ENCODE measurements at regions not wholly inside any gene's neighbourhood (a gene's known extent, or its start where the extent isn't known, plus 50 kb on each side); places are given as distances from the start of the nearest gene placed in this dataset.

DNA sequence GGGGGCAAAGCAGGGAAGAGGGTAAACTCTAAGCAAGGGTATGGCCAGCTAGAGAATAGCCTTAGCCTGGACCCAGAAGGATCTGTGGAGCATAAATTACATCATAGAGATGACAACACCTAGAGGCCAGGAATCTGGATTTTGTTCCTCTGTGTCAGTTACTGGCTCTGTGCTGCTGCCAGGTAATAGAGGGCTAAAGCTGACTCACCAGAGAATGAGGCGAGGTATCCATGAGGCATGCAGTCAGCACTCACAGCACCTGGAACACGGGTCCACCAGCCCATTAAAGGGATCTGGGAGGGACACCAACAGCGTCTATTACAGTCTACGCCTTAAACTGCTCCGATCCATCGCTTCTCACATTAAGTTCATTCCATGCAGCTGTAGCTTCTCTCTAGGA, 74.9 kb upstream of the CMKLR1 start:
- CTCF ChIA-PET: no interaction called here
- Mint-ChIP-seq H3K4me1 (no peaks in the 10 kb centered on the region), H3K9me3 (ENCODE audit: low read depth) (peaks cover 2% of the 10 kb centered on the region), H3K27ac (no peak overlapping the region), H3K27me3 (peaks cover 8% of the 10 kb centered on the region), H3K36me3 (no peaks in the 10 kb centered on the region), H3K4me3 (no peak overlapping the region)
- DNase-seq: no peak
- no peak for ATAC-seq

DNA sequence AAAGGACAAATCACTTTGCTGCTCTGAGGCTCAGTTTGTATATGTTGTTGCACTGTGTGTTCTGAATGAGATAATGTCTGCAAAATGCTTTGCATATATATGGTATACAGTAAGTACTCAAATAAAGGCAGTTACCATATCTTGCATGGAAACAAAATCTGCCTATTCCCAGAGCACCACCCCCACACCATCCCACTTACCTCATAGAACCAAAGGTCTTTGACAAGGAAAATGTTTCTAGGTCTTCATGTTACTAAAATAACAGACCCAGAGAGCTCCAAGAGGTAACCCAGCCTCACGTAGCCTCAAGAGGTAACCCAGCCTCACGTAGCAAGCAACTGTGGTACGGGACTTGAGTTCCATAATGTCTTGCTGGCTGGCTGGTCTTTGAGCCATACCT, 71.6 kb upstream of the CMKLR1 start:
- Mint-ChIP-seq H3K4me1 (no peaks in the 10 kb centered on the region), H3K4me3 (no peak overlapping the region), H3K9me3 (ENCODE audit: low read depth) (no peaks in the 10 kb centered on the region), H3K36me3 (no peaks in the 10 kb centered on the region), H3K27me3 (peaks cover 8% of the 10 kb centered on the region), H3K27ac (no peak overlapping the region)
- ATAC-seq (no peak), DNase-seq (no peak)
- CTCF ChIA-PET: no interaction called here

DNA sequence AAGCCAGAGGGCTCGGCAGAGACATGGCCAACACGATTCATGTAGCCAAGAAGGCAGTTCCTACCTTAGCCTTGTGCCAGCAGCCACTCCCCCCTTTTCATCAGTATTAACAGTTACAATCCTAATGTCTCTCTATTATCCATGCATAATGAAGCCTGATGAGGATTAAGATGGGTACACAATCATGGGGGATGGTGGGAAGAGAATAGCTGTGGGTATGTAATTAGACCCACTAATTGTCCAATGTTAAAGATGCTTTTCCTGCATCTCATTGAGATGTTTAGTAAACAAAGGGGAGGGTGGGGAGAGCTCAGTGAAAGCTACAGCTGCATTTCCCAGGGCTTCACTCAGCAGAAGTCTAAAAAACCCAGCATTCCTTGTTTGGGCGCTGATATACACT, 70.4 kb upstream of the CMKLR1 start:
- no peak overlapping the region for H3K4me3 Mint-ChIP-seq
- DNase-seq (no peak), ATAC-seq (no peak)
- CTCF ChIA-PET: no interaction called here
- H3K36me3 Mint-ChIP-seq: no peaks in the 10 kb centered on the region
- peaks cover 10% of the 10 kb centered on the region for H3K27me3 Mint-ChIP-seq
- H3K4me1 Mint-ChIP-seq: no peaks in the 10 kb centered on the region
- H3K27ac Mint-ChIP-seq: no peak overlapping the region
- H3K9me3 Mint-ChIP-seq (ENCODE audit: low read depth): no peaks in the 10 kb centered on the region

DNA sequence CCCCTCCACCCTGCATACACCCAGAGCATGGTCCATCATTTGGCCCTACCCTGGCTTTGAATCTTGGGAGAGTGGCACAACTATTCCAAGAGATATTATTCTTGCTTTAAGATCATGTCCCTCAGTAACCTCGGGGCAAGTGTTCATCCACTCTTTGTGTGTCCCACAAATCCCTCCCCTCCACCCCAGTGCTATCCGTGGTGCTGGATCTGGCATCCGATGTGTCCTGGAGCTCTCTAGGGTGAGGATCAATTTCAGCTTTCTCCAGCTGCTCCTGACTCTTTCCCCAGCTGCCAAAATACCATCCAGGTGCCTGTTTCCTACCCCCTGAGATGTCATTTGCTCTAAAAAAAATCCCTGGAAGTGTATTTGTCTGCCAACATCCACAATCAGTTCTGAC, 64.8 kb upstream of the CMKLR1 start:
- no peaks in the 10 kb centered on the region for H3K9me3 Mint-ChIP-seq (ENCODE audit: low read depth)
- CTCF ChIA-PET: no interaction called here
- ATAC-seq (no peak), DNase-seq (no peak)
- no peak overlapping the region for H3K4me3 Mint-ChIP-seq
- H3K27ac Mint-ChIP-seq: no peak overlapping the region
- H3K4me1 Mint-ChIP-seq: no peaks in the 10 kb centered on the region
- H3K36me3 Mint-ChIP-seq: no peaks in the 10 kb centered on the region
- H3K27me3 Mint-ChIP-seq: peaks cover 7% of the 10 kb centered on the region

DNA sequence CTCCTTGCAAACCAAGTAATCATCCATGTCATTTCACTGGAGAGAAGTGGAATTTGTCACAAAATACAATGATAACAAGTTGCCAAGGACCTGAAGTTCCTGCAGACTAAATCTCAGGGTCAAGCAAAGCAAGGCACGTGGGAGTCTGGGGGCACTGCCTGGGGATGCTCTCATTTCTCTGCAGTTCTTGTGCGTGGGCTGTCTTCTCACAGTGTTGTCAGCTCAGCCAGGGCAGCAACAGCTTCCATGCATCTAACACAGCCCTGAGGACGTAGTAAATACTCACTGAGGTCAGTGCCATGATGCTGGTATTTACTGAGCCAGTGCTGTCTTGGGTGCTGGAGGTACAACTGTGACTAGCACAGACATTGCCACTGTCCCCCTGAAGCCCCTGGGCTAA, 62.9 kb upstream of the CMKLR1 start:
- Mint-ChIP-seq H3K9me3 (ENCODE audit: low read depth) (no peaks in the 10 kb centered on the region), H3K27ac (no peak overlapping the region), H3K4me1 (no peaks in the 10 kb centered on the region), H3K27me3 (peaks cover 8% of the 10 kb centered on the region), H3K4me3 (no peak overlapping the region), H3K36me3 (no peaks in the 10 kb centered on the region)
- CTCF ChIA-PET: no interaction called here
- no peak for DNase-seq
- no peak for ATAC-seq

DNA sequence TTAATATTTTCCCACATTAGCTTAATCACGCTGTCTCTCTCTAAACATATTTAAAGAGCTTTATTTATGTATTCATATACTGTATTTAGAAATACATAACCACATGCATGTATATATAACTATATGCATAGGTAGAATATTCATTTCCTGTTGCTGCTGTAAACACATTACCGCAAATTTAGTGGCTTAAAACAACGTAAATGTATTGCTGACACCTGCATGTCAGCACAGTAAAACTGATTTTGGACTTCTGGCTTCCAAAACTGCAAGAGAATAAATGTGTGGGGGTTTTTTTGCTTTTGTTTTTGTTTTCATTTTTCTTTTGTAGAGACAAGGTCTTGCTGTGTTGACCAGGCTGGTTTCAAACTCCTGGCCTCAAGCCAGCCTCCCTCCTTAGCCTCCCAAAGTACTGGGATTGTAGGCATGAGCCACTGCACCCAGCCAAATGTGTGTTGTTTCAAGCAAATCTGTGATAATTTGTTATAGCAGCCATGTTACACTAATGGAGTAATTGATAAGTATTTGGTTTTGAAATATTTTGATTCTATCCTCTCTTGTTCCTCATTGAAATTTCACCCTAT, 61.9 kb upstream of the CMKLR1 start:
- no peak overlapping the region for H3K27ac Mint-ChIP-seq
- no peak overlapping the region for H3K4me3 Mint-ChIP-seq
- CTCF ChIA-PET: no interaction called here
- H3K27me3 Mint-ChIP-seq: peaks cover 8% of the 10 kb centered on the region
- H3K36me3 Mint-ChIP-seq: no peaks in the 10 kb centered on the region
- H3K9me3 Mint-ChIP-seq (ENCODE audit: low read depth): no peaks in the 10 kb centered on the region
- ATAC-seq (no peak), DNase-seq (no peak)
- H3K4me1 Mint-ChIP-seq: no peaks in the 10 kb centered on the region

DNA sequence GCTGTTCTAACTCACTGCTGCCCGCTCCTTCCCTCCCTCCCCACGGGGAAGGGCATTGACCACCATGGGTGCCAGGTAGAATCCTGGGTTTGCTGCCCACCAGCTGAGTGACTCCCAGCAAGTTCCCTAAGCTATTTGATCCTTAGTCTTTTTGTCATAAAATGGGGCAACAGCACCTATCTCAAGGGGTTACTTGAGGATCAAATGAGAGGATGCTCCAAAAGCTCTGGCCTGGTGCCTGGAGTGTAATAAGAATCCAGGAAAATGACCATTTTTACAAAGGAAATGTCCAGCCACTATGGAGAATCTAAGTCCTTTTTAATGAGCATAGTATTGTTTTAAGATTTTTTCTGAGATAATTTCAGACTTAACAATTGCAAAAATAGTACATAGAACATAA, 61.4 kb upstream of the CMKLR1 start:
- H3K27ac Mint-ChIP-seq: no peak overlapping the region
- H3K36me3 Mint-ChIP-seq: no peaks in the 10 kb centered on the region
- CTCF ChIA-PET: no interaction called here
- no peaks in the 10 kb centered on the region for H3K4me1 Mint-ChIP-seq
- no peak for ATAC-seq
- no peak for DNase-seq
- no peak overlapping the region for H3K4me3 Mint-ChIP-seq
- no peaks in the 10 kb centered on the region for H3K9me3 Mint-ChIP-seq (ENCODE audit: low read depth)
- peaks cover 6% of the 10 kb centered on the region for H3K27me3 Mint-ChIP-seq

DNA sequence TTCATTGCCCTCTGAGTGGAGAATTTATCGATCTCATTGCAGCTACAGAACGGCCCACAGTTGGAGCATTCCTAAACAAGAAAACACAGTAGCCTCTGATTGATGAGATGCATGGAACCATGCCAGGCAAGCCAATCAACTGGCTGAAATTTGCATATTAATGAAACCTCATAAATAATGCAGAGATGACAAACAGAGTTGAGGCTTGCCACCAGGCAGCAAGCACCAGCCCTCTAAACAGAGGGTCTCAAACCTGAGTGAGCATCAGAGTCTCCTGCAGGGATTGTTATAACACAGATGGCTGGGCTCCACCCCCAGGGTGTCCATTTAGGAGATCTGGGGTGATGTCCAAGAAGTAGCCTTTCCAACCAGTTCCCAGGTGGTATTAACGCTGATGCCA, 60.9 kb upstream of the CMKLR1 start:
- no peak overlapping the region for H3K4me3 Mint-ChIP-seq
- H3K27me3 Mint-ChIP-seq: peaks cover 6% of the 10 kb centered on the region
- no peak for ATAC-seq
- no peak for DNase-seq
- no peak overlapping the region for H3K27ac Mint-ChIP-seq
- H3K36me3 Mint-ChIP-seq: no peaks in the 10 kb centered on the region
- CTCF ChIA-PET: no interaction called here
- no peaks in the 10 kb centered on the region for H3K4me1 Mint-ChIP-seq
- H3K9me3 Mint-ChIP-seq (ENCODE audit: low read depth): no peaks in the 10 kb centered on the region

DNA sequence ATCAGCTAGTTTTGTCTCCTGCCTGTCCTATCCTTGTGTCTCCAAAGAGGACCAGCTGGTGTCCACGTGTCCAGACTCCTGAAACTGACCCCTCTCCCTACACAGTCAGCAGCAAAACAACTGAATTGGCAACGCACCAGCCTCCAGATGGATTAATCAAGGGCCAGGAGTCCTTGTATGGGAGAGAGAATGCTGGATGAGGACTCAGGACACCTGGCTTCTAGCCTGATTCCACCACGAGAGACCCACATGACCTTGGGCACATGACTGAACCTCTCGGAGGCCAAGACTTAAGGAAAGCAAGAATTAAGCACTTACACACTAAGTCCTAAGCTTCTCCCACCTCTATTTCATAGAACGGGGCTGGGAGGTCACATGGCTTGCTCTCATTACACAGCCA, 60.4 kb upstream of the CMKLR1 start:
- Mint-ChIP-seq H3K27me3 (peaks cover 6% of the 10 kb centered on the region), H3K4me3 (no peak overlapping the region), H3K4me1 (no peaks in the 10 kb centered on the region), H3K36me3 (no peaks in the 10 kb centered on the region), H3K27ac (no peak overlapping the region), H3K9me3 (ENCODE audit: low read depth) (no peaks in the 10 kb centered on the region)
- ATAC-seq: no peak
- no peak for DNase-seq
- CTCF ChIA-PET: no interaction called here

DNA sequence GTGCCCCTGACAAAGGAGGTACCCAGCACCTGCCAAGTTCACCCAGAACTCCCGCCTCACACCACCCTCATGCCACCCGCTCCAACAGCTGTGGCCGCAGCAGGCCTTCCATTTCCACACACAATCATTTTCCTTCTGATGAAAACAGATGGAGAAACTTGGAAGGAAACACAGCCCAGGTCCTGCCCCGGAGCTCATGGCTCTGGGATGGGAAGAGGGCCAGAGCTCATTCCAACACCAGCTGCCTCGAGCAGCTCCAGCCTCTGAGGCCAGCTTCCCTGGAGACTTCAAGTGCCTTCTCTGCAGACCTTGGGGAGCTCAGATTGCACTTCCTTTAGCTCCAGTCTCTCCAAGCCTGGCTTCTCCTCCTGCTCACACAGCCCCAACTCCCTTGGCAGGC, 55.1 kb upstream of the CMKLR1 start:
- ATAC-seq (no peak), DNase-seq (no peak)
- CTCF ChIA-PET: no interaction called here
- no peaks in the 10 kb centered on the region for H3K36me3 Mint-ChIP-seq
- no peaks in the 10 kb centered on the region for H3K9me3 Mint-ChIP-seq (ENCODE audit: low read depth)
- H3K4me1 Mint-ChIP-seq: no peaks in the 10 kb centered on the region
- H3K27me3 Mint-ChIP-seq: peaks cover 3% of the 10 kb centered on the region
- H3K4me3 Mint-ChIP-seq: no peak overlapping the region
- no peak overlapping the region for H3K27ac Mint-ChIP-seq

DNA sequence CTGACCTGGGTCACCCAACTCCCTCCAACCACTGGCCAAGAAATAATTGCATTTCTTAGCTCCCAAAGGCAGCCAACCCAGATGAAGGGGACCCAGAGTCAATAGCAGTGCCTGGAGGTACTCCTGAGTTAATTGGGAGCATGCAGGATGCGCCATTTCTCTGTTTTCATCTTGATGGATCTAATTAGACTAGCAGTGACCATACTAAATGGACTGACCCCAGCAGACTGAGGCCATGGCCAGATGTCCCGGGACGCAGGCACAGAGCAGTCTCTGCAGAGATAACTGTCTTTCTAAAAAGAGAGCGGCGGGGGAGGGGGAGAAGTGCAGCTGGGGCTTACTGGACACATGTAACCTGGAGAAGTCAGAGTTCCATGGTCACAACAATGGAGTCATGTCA, 53.2 kb upstream of the CMKLR1 start:
- ATAC-seq (no peak), DNase-seq (no peak)
- no peak overlapping the region for H3K27ac Mint-ChIP-seq
- no peak overlapping the region for H3K4me3 Mint-ChIP-seq
- H3K9me3 Mint-ChIP-seq (ENCODE audit: low read depth): no peaks in the 10 kb centered on the region
- CTCF ChIA-PET: no interaction called here
- no peaks in the 10 kb centered on the region for H3K36me3 Mint-ChIP-seq
- no peaks in the 10 kb centered on the region for H3K4me1 Mint-ChIP-seq
- H3K27me3 Mint-ChIP-seq: no peaks in the 10 kb centered on the region

DNA sequence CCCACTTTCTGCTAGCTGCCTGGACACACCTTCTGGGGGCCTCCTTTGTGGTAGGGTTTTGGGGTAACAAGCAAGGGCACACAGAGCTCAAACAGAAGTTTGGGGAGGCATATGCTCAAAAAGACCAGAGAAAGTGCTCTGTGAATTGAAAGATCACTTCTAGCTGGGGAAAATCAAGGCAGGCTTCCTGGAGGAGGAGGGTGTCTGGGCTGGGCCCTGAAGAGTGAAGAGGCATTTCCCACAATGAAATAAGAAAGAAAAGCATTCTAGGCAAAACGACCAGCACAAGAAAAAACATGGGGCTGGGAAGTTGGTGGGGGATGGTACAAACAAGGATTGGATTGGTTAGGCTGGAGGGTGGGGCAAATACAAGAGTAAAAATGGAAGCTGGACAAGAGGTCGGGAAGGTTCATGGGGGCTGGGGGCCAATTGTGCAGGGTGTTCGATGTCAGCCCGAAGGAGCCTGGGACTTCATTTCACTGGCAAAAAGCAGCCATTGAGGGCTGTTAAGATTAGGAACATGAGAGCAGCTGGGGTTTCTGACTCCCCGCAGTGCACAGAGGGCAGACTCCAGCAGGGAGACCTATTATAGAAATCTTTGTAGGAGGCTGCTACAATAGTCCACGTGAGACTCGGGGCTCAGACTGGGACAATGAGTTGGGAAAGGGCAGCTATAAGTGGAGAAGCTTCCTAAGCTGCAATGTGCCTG, 51.5 kb upstream of the CMKLR1 start:
- no peak for ATAC-seq

DNA sequence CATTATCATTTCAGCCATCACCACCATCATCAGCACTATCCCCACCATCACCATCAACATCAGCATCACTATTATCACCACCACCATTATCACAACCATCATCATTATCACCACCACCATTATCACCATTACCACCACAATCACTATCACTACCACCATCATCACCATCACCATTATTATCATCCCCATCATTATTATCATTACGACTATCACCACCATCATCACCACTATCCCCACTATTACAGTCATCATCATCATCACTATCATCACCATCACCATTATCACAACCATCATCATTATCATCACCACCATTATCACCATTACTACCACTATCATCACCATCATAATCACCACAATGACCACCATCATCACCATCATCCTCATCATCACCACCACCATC, 50.4 kb upstream of the CMKLR1 start:
- ATAC-seq (no peak), DNase-seq (no peak)
- H3K36me3 Mint-ChIP-seq: no peaks in the 10 kb centered on the region
- no peaks in the 10 kb centered on the region for H3K9me3 Mint-ChIP-seq (ENCODE audit: low read depth)
- H3K4me3 Mint-ChIP-seq: no peak overlapping the region
- no peak overlapping the region for H3K27ac Mint-ChIP-seq
- H3K4me1 Mint-ChIP-seq: no peaks in the 10 kb centered on the region
- peaks cover 2% of the 10 kb centered on the region for H3K27me3 Mint-ChIP-seq
- CTCF ChIA-PET: no interaction called here

More for the DNA sequence above, 51.5 kb upstream of the CMKLR1 start:
- no peak for DNase-seq
- no peaks in the 10 kb centered on the region for H3K4me1 Mint-ChIP-seq
- CTCF ChIA-PET: no interaction called here
- no peaks in the 10 kb centered on the region for H3K9me3 Mint-ChIP-seq (ENCODE audit: low read depth)
- no peaks in the 10 kb centered on the region for H3K36me3 Mint-ChIP-seq
- peaks cover 2% of the 10 kb centered on the region for H3K27me3 Mint-ChIP-seq
- no peak overlapping the region for H3K27ac Mint-ChIP-seq
- no peak overlapping the region for H3K4me3 Mint-ChIP-seq
